ENCODE measurements at regions not wholly inside any gene's neighbourhood (a gene's known extent, or its start where the extent isn't known, plus 50 kb on each side); places are given as distances from the start of the nearest gene placed in this dataset.
"Not testable (repeated sequence)": the region's sequence is repeated elsewhere in the genome, so short reads cannot be mapped to it uniquely, and the experiment has no call there.

GRCh38 chr5:162593881-162594280 is 526.3 kb downstream of the GABRG2 start:
- H3K27ac ChIP-seq, result no peak overlapping the region
- ATAC-seq, result no peak
- no peaks in the 10 kb centered on the region for H3K4me1 ChIP-seq
- H3K36me3 ChIP-seq, result no peaks in the 10 kb centered on the region
- no peak overlapping the region for H3K4me3 ChIP-seq
- WGBS, 2 donors (ENCODE audit: low coverage in 1 of 2), result 78 to 85% methylated on average over 1 of the region's 1 CpG
- TF ChIP-seq, protein P1, sequence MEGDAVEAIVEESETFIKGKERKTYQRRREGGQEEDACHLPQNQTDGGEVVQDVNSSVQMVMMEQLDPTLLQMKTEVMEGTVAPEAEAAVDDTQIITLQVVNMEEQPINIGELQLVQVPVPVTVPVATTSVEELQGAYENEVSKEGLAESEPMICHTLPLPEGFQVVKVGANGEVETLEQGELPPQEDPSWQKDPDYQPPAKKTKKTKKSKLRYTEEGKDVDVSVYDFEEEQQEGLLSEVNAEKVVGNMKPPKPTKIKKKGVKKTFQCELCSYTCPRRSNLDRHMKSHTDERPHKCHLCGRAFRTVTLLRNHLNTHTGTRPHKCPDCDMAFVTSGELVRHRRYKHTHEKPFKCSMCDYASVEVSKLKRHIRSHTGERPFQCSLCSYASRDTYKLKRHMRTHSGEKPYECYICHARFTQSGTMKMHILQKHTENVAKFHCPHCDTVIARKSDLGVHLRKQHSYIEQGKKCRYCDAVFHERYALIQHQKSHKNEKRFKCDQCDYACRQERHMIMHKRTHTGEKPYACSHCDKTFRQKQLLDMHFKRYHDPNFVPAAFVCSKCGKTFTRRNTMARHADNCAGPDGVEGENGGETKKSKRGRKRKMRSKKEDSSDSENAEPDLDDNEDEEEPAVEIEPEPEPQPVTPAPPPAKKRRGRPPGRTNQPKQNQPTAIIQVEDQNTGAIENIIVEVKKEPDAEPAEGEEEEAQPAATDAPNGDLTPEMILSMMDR (IDR thresholded peaks at IDR 0.05), result no peak
- no peak for TF ChIP-seq EP300 (IDR thresholded peaks at IDR 0.05)
- TF ChIP-seq POLR2AphosphoS5 (IDR thresholded peaks at IDR 0.05), result no peak
- no peak for TF ChIP-seq POLR2A (IDR thresholded peaks at IDR 0.05)
- H3K9me3 ChIP-seq, result peaks cover 0 to 16% (median 0%) of the 10 kb centered on the region in 3 donors
- H3K27me3 ChIP-seq, result no peaks in the 10 kb centered on the region

- 35 to 37% methylated on average over 2 to 3 of the region's 3 CpGs for WGBS, 2 donors (ENCODE audit: low coverage in 1 of 2)
- H3K4me1 ChIP-seq, result no peaks in the 10 kb centered on the region
Observed at GRCh38 chr5:162603443-162604070, 536.0 kb downstream of the GABRG2 start.

GRCh38 chr5:162607879-162608278 is 540.3 kb downstream of the GABRG2 start:
- H3K4me1 ChIP-seq, result no peaks in the 10 kb centered on the region
- H3K27me3 ChIP-seq, result no peaks in the 10 kb centered on the region
- no peaks in the 10 kb centered on the region for H3K9me3 ChIP-seq
- no peak for ATAC-seq
- no peaks in the 10 kb centered on the region for H3K36me3 ChIP-seq
- WGBS, 2 donors (ENCODE audit: low coverage in 1 of 2), result 51 to 57% methylated on average over 4 of the region's 4 CpGs
- no peak overlapping the region for H3K27ac ChIP-seq
- H3K4me3 ChIP-seq, result no peak overlapping the region
- TF ChIP-seq POLR2AphosphoS5 (IDR thresholded peaks at IDR 0.05) (no peak), POLR2A (IDR thresholded peaks at IDR 0.05) (no peak), EP300 (IDR thresholded peaks at IDR 0.05) (no peak)
- TF ChIP-seq, protein P1 (IDR thresholded peaks at IDR 0.05), result no peak

More at GRCh38 chr5:162603443-162604070, 536.0 kb downstream of the GABRG2 start:
- no peak for ATAC-seq
- Histone ChIP-seq H3K4me3 (no peak overlapping the region), H3K27me3 (no peaks in the 10 kb centered on the region), H3K9me3 (peaks cover 0 to 18% (median 0%) of the 10 kb centered on the region in 3 donors), H3K36me3 (no peaks in the 10 kb centered on the region), H3K27ac (no peak overlapping the region)
- no peak for TF ChIP-seq EP300 (IDR thresholded peaks at IDR 0.05)
- no peak for TF ChIP-seq POLR2A (IDR thresholded peaks at IDR 0.05)
- TF ChIP-seq, protein P1 (IDR thresholded peaks at IDR 0.05), result no peak
- TF ChIP-seq POLR2AphosphoS5 (IDR thresholded peaks at IDR 0.05), result no peak

GRCh38 chr5:162621726-162622263 is 554.2 kb downstream of the GABRG2 start:
- no CpG with 5 or more reads among the region's 26 CpGs for WGBS, 2 donors (ENCODE audit: low coverage in 1 of 2)
- ATAC-seq, result not testable (repeated sequence)

DNA sequence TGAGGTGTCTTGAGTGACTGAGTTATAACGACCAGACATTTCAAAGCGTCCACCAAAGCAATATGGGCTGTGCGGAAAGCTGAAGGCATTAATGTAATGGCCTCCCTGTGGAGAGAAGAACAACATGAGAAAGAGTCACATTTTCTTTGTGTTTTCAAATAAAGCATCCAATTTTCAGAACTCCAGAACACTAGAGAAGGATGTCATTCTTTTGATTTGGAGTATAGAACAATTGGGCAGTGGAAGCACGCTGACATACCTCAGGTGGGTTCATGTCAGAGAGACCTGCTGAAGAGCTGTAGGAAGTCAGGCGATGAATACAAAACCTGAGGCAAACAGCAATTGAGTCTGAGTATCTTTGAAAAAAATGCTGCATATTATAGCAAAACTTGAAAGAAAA is 556.5 kb downstream of the GABRG2 start:
- H3K4me3 ChIP-seq, result no peak overlapping the region
- peaks cover 0 to 33% (median 0%) of the 10 kb centered on the region in 3 donors for H3K9me3 ChIP-seq
- no peaks in the 10 kb centered on the region for H3K27me3 ChIP-seq
- WGBS, 2 donors (ENCODE audit: low coverage in 1 of 2), result 81 to 82% methylated on average over 5 of the region's 5 CpGs
- no peak for ATAC-seq
- no peak overlapping the region for H3K27ac ChIP-seq
- TF ChIP-seq POLR2AphosphoS5 (IDR thresholded peaks at IDR 0.05), result no peak
- TF ChIP-seq, protein P1 (IDR thresholded peaks at IDR 0.05), result no peak
- H3K36me3 ChIP-seq, result no peaks in the 10 kb centered on the region
- no peaks in the 10 kb centered on the region for H3K4me1 ChIP-seq

More at GRCh38 chr5:162621726-162622263, 554.2 kb downstream of the GABRG2 start:
- not testable (repeated sequence) for H3K4me1 ChIP-seq, H3K4me3 ChIP-seq, H3K27ac ChIP-seq, H3K27me3 ChIP-seq, H3K36me3 ChIP-seq
- peaks cover 0 to 25% (median 0%) of the 10 kb centered on the region in 3 donors for H3K9me3 ChIP-seq
